Upper lobe of right lung (tissue), 1 donor: ENCODE measurements at regions not wholly inside any gene's neighbourhood (a gene's known extent, or its start where the extent isn't known, plus 50 kb on each side); places are given as distances from the start of the nearest gene placed in this dataset.

ENCODE experiments used
- ATAC-seq: fragments of 200-7000 bp; cut with Tn5 transposase; one replicate; pipeline ENCODE4 v1.9.1; 2020; ENCODE audit warnings: mild to moderate bottlenecking, moderate library complexity
- DNase-seq: peaks from one replicate; pipeline ENCODE4 v3.0.0-alpha.2; 2020
- H3K27ac ChIP-seq: fragments of 200-600 bp; one replicate; pipeline ENCODE4 v1.8.0; 2022
- H3K27me3 ChIP-seq: fragments of 200-600 bp; one replicate; pipeline ENCODE4 v1.8.0; 2022; ENCODE audit warnings: mild to moderate bottlenecking
- H3K36me3 ChIP-seq: fragments of 200-600 bp; one replicate; pipeline ENCODE4 v1.8.0; 2022
- H3K4me1 ChIP-seq: fragments of 200-600 bp; one replicate; pipeline ENCODE4 v1.8.0; 2022
- H3K4me3 ChIP-seq: fragments of 200-600 bp; one replicate; pipeline ENCODE4 v1.8.0; 2022; ENCODE audit warnings: mild to moderate bottlenecking
- H3K9me3 ChIP-seq: fragments of 200-600 bp; one replicate; pipeline ENCODE4 v1.8.0; 2022
- CTCF ChIP-seq: fragments of 200-600 bp; IDR thresholded peaks from one replicate; pipeline ENCODE4 v1.8.0; 2022; ENCODE audit warnings: antibody characterized with exemption
- intact Hi-C: fragments of 100-400 bp; cut with DNase I; formaldehyde crosslinking; loops from one replicate; pipeline ENCODE4 v1.11.0; 2022
- donor health status: DM: no; HTN: yes; CAD: no; lungs with severe emphysema.

- H3K4me3 ChIP-seq: no peak overlapping the region
- no peaks in the 10 kb centered on the region for H3K9me3 ChIP-seq
- H3K4me1 ChIP-seq: no peaks in the 10 kb centered on the region
- no peaks in the 10 kb centered on the region for H3K36me3 ChIP-seq
- no peaks in the 10 kb centered on the region for H3K27me3 ChIP-seq
- DNase-seq (no peak), ATAC-seq (no peak)
- no peak overlapping the region for H3K27ac ChIP-seq
- TF ChIP-seq CTCF: no peak
- intact Hi-C loops: no loop called here
Measured at GRCh38 chr4:125827696-125828052, 512.9 kb downstream of the FAT4 start.

GRCh38 chr4:125828346-125828745 is 513.6 kb downstream of the FAT4 start:
- no peak overlapping the region for H3K27ac ChIP-seq
- DNase-seq: no peak
- no peaks in the 10 kb centered on the region for H3K27me3 ChIP-seq
- H3K4me1 ChIP-seq: no peaks in the 10 kb centered on the region
- TF ChIP-seq CTCF: no peak
- peak; percentile 82 for ATAC-seq
- H3K4me3 ChIP-seq: no peak overlapping the region
- no peaks in the 10 kb centered on the region for H3K36me3 ChIP-seq
- intact Hi-C loops: no loop called here
- H3K9me3 ChIP-seq: no peaks in the 10 kb centered on the region

- intact Hi-C loops: no loop called here
- no peak for ATAC-seq
- H3K4me3 ChIP-seq: no peak overlapping the region
Measured at GRCh38 chr4:125832161-125832560, 517.4 kb downstream of the FAT4 start.

GRCh38 chr4:125836597-125837195 is 521.9 kb downstream of the FAT4 start:
- intact Hi-C loops: no loop called here
- no peaks in the 10 kb centered on the region for H3K27me3 ChIP-seq
- no peak for TF ChIP-seq CTCF
- no peak overlapping the region for H3K27ac ChIP-seq
- no peaks in the 10 kb centered on the region for H3K9me3 ChIP-seq
- H3K4me3 ChIP-seq: no peak overlapping the region
- ATAC-seq (no peak), DNase-seq (no peak)
- no peaks in the 10 kb centered on the region for H3K36me3 ChIP-seq
- H3K4me1 ChIP-seq: no peaks in the 10 kb centered on the region

More at GRCh38 chr4:125832161-125832560, 517.4 kb downstream of the FAT4 start:
- TF ChIP-seq CTCF: no peak
- Histone ChIP-seq H3K27ac (no peak overlapping the region), H3K4me1 (no peaks in the 10 kb centered on the region), H3K9me3 (no peaks in the 10 kb centered on the region), H3K36me3 (no peaks in the 10 kb centered on the region), H3K27me3 (no peaks in the 10 kb centered on the region)
- no peak for DNase-seq

GRCh38 chr4:125837493-125838201 is 522.9 kb downstream of the FAT4 start:
- H3K27ac ChIP-seq: no peak overlapping the region
- intact Hi-C loops: no loop called here
- TF ChIP-seq CTCF: no peak
- H3K9me3 ChIP-seq: no peaks in the 10 kb centered on the region
- no peaks in the 10 kb centered on the region for H3K27me3 ChIP-seq
- no peak overlapping the region for H3K4me3 ChIP-seq
- H3K36me3 ChIP-seq: no peaks in the 10 kb centered on the region
- DNase-seq (no peak), ATAC-seq (no peak)
- no peaks in the 10 kb centered on the region for H3K4me1 ChIP-seq
